GM23338 (cell line): ENCODE measurements at regions not wholly inside any gene's neighbourhood (a gene's known extent, or its start where the extent isn't known, plus 50 kb on each side); places are given as distances from the start of the nearest gene placed in this dataset.

ENCODE experiments used
- ATAC-seq: fragments of 200-7000 bp; cut with Tn5 transposase; 3 replicates; pipeline ENCODE4 v1.9.1; 2020
- DNase-seq: peaks from one replicate; pipeline ENCODE4 v3.0.0-alpha.2; 2015; ENCODE audit warnings: low spot score
- H2AFZ ChIP-seq: fragments of 200-600 bp; sonication (generic); 2 replicates; pipeline ENCODE4 v1.8.0; 2016; ENCODE audit warnings: antibody characterized with exemption, mild to moderate bottlenecking, moderate library complexity
- H3F3A ChIP-seq: fragments of 200-600 bp; sonication (generic); replicated peaks from 2 replicates; pipeline ENCODE4 v1.8.0; 2017; ENCODE audit warnings: antibody characterized with exemption, mixed run types, low read depth
- H3K27ac ChIP-seq: fragments of 200-600 bp; sonication (generic); 2 replicates; pipeline ENCODE4 v1.6.1; 2016; ENCODE audit warnings: low read depth
- H3K27me3 ChIP-seq: fragments of 200-600 bp; sonication (generic); 2 replicates; pipeline ENCODE4 v1.8.0; 2016; ENCODE audit warnings: mild to moderate bottlenecking, mixed run types, moderate library complexity; ENCODE audit not compliant: insufficient read depth
- H3K36me3 ChIP-seq: fragments of 200-600 bp; sonication (generic); 2 replicates; pipeline ENCODE4 v1.8.0; 2016; ENCODE audit warnings: mild to moderate bottlenecking; ENCODE audit not compliant: insufficient read depth
- H3K4me1 ChIP-seq: fragments of 200-600 bp; sonication (generic); 2 replicates; pipeline ENCODE4 v1.8.0; 2016; ENCODE audit warnings: mild to moderate bottlenecking, moderate library complexity; ENCODE audit not compliant: insufficient read depth
- H3K4me2 ChIP-seq: fragments of 200-600 bp; sonication (generic); 2 replicates; pipeline ENCODE4 v1.7.1; 2017; ENCODE audit warnings: mixed run types
- H3K4me3 ChIP-seq: fragments of 200-600 bp; sonication (generic); 2 replicates; pipeline ENCODE4 v1.6.1; 2016; ENCODE audit warnings: mixed run types
- H3K79me2 ChIP-seq: fragments of 200-600 bp; sonication (generic); replicated peaks from 2 replicates; pipeline ENCODE4 v1.8.0; 2017; ENCODE audit warnings: mild to moderate bottlenecking; ENCODE audit not compliant: insufficient read depth
- H3K9me2 ChIP-seq: fragments of 200-600 bp; sonication (generic); 2 replicates; pipeline ENCODE4 v1.8.0; 2017; ENCODE audit not compliant: insufficient read depth
- H4K20me1 ChIP-seq: fragments of 200-600 bp; sonication (generic); replicated peaks from 2 replicates; pipeline ENCODE4 v1.8.0; 2017; ENCODE audit warnings: mild to moderate bottlenecking; ENCODE audit not compliant: insufficient read depth
- H3K27ac Mint-ChIP-seq: 2 replicates; pipeline ENCODE4 v1.8.0; 2020; ENCODE audit warnings: inconsistent platforms, mild to moderate bottlenecking, moderate library complexity, mixed read lengths
- H3K27me3 Mint-ChIP-seq: 3 replicates; pipeline ENCODE4 v1.8.0; 2022; ENCODE audit warnings: low read depth, mild to moderate bottlenecking, moderate library complexity, mixed read lengths, inconsistent platforms; ENCODE audit not compliant: insufficient read depth, poor library complexity
- H3K36me3 Mint-ChIP-seq: 3 replicates; pipeline ENCODE4 v1.8.0; 2021; ENCODE audit warnings: low read depth, mild to moderate bottlenecking, inconsistent platforms, moderate library complexity, mixed read lengths
- H3K4me1 Mint-ChIP-seq: 3 replicates; pipeline ENCODE4 v1.8.0; 2020; ENCODE audit warnings: mild to moderate bottlenecking, inconsistent platforms, mixed read lengths
- H3K4me3 Mint-ChIP-seq: 3 replicates; pipeline ENCODE4 v1.8.0; 2021; ENCODE audit warnings: moderate library complexity, mild to moderate bottlenecking, inconsistent platforms, mixed read lengths
- H3K9me3 Mint-ChIP-seq: 3 replicates; pipeline ENCODE4 v1.8.0; 2020; ENCODE audit warnings: moderate library complexity, mild to moderate bottlenecking, inconsistent platforms, mixed read lengths
- CREB1 ChIP-seq: fragments of 250-450 bp; sonication (Bioruptor Pico); IDR thresholded peaks from 2 replicates; pipeline ENCODE4 v1.5.0; 2020; ENCODE audit warnings: low read depth, mild to moderate bottlenecking, moderate library complexity
- CTCF ChIP-seq, 2 experiments: fragments of 200-600 bp in 1 of 2; sonication (generic) in 1 of 2; conservative IDR thresholded peaks; 2 replicates each; pipeline versions ENCODE4 v1.5.1 to v1.6.1; 2016 to 2017; ENCODE audit warnings: antibody characterized with exemption in 2 of 2, low read depth in 2 of 2, mild to moderate bottlenecking in 2 of 2, moderate library complexity in 1 of 2
- EZH2 ChIP-seq: fragments of 200-600 bp; sonication (generic); IDR thresholded peaks from one replicate; pipeline ENCODE4 v1.8.0; 2017; ENCODE audit warnings: antibody characterized with exemption, mild to moderate bottlenecking, low read depth; ENCODE audit not compliant: unreplicated experiment
- POLR2AphosphoS5 ChIP-seq: IDR thresholded peaks from 2 replicates; pipeline ENCODE4 v1.6.1; 2016; ENCODE audit warnings: antibody characterized with exemption, low read depth
- STAT1 ChIP-seq: IDR thresholded peaks from one replicate; pipeline ENCODE4 v1.6.1; 2016; ENCODE audit warnings: antibody characterized with exemption; ENCODE audit not compliant: unreplicated experiment
- ZNF114 ChIP-seq: fragments of 250-450 bp; sonication (Bioruptor Pico); IDR thresholded peaks from 2 replicates; pipeline ENCODE4 v1.5.0; 2020; ENCODE audit warnings: mild to moderate bottlenecking, moderate library complexity
- ZNF331 ChIP-seq: fragments of 250-450 bp; sonication (Bioruptor Pico); IDR thresholded peaks from 2 replicates; pipeline ENCODE4 v1.5.0; 2020; ENCODE audit warnings: low read depth, mild to moderate bottlenecking, moderate library complexity
- TF ChIP-seq, protein P1 (sequence below): IDR thresholded peaks from one replicate; pipeline ENCODE4 v1.6.1; 2018; ENCODE audit warnings: antibody characterized with exemption; ENCODE audit not compliant: unreplicated experiment

DNA sequence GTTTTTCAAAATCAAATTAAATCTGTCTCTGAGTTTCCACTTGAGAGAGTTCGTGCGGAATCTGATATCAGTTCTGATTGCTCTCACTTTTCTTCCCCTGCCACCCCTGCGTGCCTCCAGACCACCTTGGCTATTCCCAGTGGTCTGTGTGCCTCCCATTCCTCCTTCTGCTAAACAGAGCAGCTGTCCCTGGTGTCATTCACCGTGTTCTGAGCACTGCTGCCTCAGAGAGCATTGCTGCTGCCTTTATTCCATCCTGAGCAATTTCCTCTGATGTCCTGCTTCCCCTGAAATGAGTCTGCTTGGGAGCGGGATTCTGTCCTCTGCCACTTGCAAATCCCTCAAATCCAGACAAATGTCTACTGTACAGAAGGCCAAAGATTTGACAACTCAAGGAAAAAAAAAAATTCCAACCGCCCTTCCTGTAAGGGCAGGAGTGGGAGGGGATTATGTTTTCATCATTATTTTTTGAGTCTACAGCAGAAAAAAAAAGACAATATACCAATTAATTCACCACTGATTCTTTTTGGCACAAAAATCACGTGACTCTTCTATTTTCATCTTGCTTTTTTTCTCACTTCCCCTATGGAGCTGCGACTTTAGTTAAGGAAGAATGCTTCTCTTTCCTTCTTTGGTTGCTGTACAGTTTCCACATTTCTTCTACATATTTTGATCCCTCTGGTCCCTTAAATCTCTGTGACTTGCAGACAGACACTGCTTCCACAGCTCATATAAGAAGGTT, 833.0 kb downstream of the EPHA7 start (continued):
- TF ChIP-seq CTCF (conservative IDR thresholded peaks at IDR 0.05; ENCODE audit: low read depth in 2 of 2) (no peak), CREB1 (no peak), ZNF331 (CRISPR knock-in tag) (no peak), POLR2AphosphoS5 (no peak), STAT1 (no peak)
- TF ChIP-seq, protein P1, sequence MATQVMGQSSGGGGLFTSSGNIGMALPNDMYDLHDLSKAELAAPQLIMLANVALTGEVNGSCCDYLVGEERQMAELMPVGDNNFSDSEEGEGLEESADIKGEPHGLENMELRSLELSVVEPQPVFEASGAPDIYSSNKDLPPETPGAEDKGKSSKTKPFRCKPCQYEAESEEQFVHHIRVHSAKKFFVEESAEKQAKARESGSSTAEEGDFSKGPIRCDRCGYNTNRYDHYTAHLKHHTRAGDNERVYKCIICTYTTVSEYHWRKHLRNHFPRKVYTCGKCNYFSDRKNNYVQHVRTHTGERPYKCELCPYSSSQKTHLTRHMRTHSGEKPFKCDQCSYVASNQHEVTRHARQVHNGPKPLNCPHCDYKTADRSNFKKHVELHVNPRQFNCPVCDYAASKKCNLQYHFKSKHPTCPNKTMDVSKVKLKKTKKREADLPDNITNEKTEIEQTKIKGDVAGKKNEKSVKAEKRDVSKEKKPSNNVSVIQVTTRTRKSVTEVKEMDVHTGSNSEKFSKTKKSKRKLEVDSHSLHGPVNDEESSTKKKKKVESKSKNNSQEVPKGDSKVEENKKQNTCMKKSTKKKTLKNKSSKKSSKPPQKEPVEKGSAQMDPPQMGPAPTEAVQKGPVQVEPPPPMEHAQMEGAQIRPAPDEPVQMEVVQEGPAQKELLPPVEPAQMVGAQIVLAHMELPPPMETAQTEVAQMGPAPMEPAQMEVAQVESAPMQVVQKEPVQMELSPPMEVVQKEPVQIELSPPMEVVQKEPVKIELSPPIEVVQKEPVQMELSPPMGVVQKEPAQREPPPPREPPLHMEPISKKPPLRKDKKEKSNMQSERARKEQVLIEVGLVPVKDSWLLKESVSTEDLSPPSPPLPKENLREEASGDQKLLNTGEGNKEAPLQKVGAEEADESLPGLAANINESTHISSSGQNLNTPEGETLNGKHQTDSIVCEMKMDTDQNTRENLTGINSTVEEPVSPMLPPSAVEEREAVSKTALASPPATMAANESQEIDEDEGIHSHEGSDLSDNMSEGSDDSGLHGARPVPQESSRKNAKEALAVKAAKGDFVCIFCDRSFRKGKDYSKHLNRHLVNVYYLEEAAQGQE, result no peak

DNA sequence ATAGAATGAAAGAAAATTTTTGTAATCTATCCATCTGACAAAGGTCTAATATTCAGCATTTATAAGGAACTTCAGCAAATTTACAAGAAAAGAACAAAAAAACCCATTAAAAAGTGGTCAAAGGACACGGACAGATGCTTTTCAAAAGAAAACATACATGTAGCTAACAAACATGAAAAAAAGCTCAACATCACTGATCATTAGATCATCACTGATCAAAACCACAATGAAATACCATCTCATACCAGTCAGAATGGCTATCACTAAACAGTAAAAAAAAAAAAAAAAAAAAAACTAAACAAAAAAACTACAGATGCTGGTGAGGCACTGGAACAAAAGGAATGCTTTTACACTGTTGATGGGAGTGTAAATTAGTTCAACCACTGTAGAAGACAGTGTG, 837.1 kb downstream of the EPHA7 start:
- no peak for ATAC-seq

More for the DNA sequence above, 837.1 kb downstream of the EPHA7 start:
- no peaks in the 10 kb centered on the region for H3F3A ChIP-seq
- no peak overlapping the region for H3K4me2 ChIP-seq
- H3K4me1 Mint-ChIP-seq, result no peaks in the 10 kb centered on the region
- H3K27me3 ChIP-seq, result no peaks in the 10 kb centered on the region
- no peaks in the 10 kb centered on the region for H3K4me1 ChIP-seq
- TF ChIP-seq CREB1 (no peak), ZNF114 (CRISPR knock-in tag) (no peak), EZH2 (no peak)
- H4K20me1 ChIP-seq, result no peaks in the 10 kb centered on the region
- H3K27me3 Mint-ChIP-seq, result no peaks in the 10 kb centered on the region
- no peaks in the 10 kb centered on the region for H3K36me3 ChIP-seq
- H3K36me3 Mint-ChIP-seq, result 0 out of 3 replicates have a peak, but pooled peaks cover 3% of the 10 kb centered on the region
- no peak overlapping the region for H3K4me3 ChIP-seq
- no peaks in the 10 kb centered on the region for H3K79me2 ChIP-seq
- no peaks in the 10 kb centered on the region for H3K9me2 ChIP-seq
- peaks cover 15% of the 10 kb centered on the region; the same call in 2 of the 3 replicates for H3K9me3 Mint-ChIP-seq
- no peak overlapping the region for H3K4me3 Mint-ChIP-seq
- no peak for DNase-seq
- H2AFZ ChIP-seq, result no peak overlapping the region
- no peak overlapping the region for H3K27ac Mint-ChIP-seq
- no peak overlapping the region for H3K27ac ChIP-seq
